Right ventricle myocardium superior (tissue), 1 donor: ENCODE measurements at regions not wholly inside any gene's neighbourhood (a gene's known extent, or its start where the extent isn't known, plus 50 kb on each side); places are given as distances from the start of the nearest gene placed in this dataset.

Source experiments
- ATAC-seq: fragments of 200-7000 bp; cut with Tn5 transposase; one replicate; pipeline ENCODE4 v1.9.1; 2020; ENCODE audit warnings: mild to moderate bottlenecking; ENCODE audit not compliant: poor library complexity
- DNase-seq: peaks from one replicate; pipeline ENCODE4 v3.0.0-alpha.2; 2020
- intact Hi-C: fragments of 100-400 bp; cut with DNase I; formaldehyde crosslinking; loops from one replicate; pipeline ENCODE4 v1.11.2; 2022
- donor health status: DM: no; HTN: yes; CAD: no; lungs with severe emphysema.

GRCh38 chr1:101161619-101162018 is 75.2 kb upstream of the S1PR1 start:
- ATAC-seq (peak; percentile 22), DNase-seq (no peak)
- intact Hi-C loops = no loop called here

- intact Hi-C loops = no loop called here
- no peak for DNase-seq
- ATAC-seq = no peak
Observed at GRCh38 chr1:101158424-101158823, 78.4 kb upstream of the S1PR1 start.

- DNase-seq (no peak), ATAC-seq (no peak)
- intact Hi-C loops = no loop called here
Observed at GRCh38 chr1:101154547-101154946, 82.3 kb upstream of the S1PR1 start.

GRCh38 chr1:101153692-101154091 is 83.1 kb upstream of the S1PR1 start:
- intact Hi-C loops = no loop called here
- DNase-seq (no peak), ATAC-seq (no peak)

- DNase-seq (no peak), ATAC-seq (peak; percentile 31)
- intact Hi-C loops = no loop called here
Observed at GRCh38 chr1:101152633-101153032, 84.2 kb upstream of the S1PR1 start.

GRCh38 chr1:101151286-101151685 is 85.5 kb upstream of the S1PR1 start:
- ATAC-seq (no peak), DNase-seq (no peak)
- intact Hi-C loops = no loop called here

- no peak for DNase-seq
- intact Hi-C loops = no loop called here
- no peak for ATAC-seq
Observed at GRCh38 chr1:101150670-101151069, 86.1 kb upstream of the S1PR1 start.

- intact Hi-C loops = no loop called here
- DNase-seq (no peak), ATAC-seq (no peak)
Observed at GRCh38 chr1:101150266-101150665, 86.6 kb upstream of the S1PR1 start.

- DNase-seq = peak; percentile 37
- intact Hi-C loops = no loop called here
- no peak for ATAC-seq
Observed at GRCh38 chr1:101148980-101149379, 87.8 kb upstream of the S1PR1 start.

GRCh38 chr1:101147381-101147780 is 89.4 kb upstream of the S1PR1 start:
- intact Hi-C loops = no loop called here
- ATAC-seq (no peak), DNase-seq (no peak)

- ATAC-seq = no peak
- no peak for DNase-seq
- intact Hi-C loops = no loop called here
Observed at GRCh38 chr1:101145449-101145820, 91.4 kb upstream of the S1PR1 start.

GRCh38 chr1:101144671-101145448 is 92.0 kb upstream of the S1PR1 start:
- DNase-seq (no peak), ATAC-seq (no peak)
- intact Hi-C loops = loop anchor here (5.0 kb wide), 1 partner anchor 92 kb away; the partner anchor contains the start of gene S1PR1

GRCh38 chr1:101142244-101142643 is 94.6 kb upstream of the S1PR1 start:
- ATAC-seq (no peak), DNase-seq (no peak)
- intact Hi-C loops = loop anchor here (5.0 kb wide), 1 partner anchor 95 kb away; the partner anchor contains the start of gene S1PR1

GRCh38 chr1:101141376-101141775 is 95.4 kb upstream of the S1PR1 start:
- ATAC-seq (no peak), DNase-seq (no peak)
- intact Hi-C loops = loop anchor here (5.0 kb wide), 1 partner anchor 96 kb away; the partner anchor contains the start of gene S1PR1

GRCh38 chr1:101139821-101140718 is 96.7 kb upstream of the S1PR1 start:
- DNase-seq = no peak

GRCh38 chr1:101139130-101139529 is 97.7 kb upstream of the S1PR1 start:
- ATAC-seq = no peak
- no peak for DNase-seq
- intact Hi-C loops = loop anchor here (10.0 kb wide), 1 partner anchor 146 kb away; no protein-coding TSS in a partner anchor

More at GRCh38 chr1:101139821-101140718, 96.7 kb upstream of the S1PR1 start:
- no peak for ATAC-seq
- intact Hi-C loops = loop anchor here (5.0 to 10.0 kb wide), 2 partner anchors 97 to 145 kb away; partner anchors contain the start of gene S1PR1

- no peak for DNase-seq
- ATAC-seq = no peak
- intact Hi-C loops = loop anchor here (10.0 kb wide), 1 partner anchor 147 kb away; no protein-coding TSS in a partner anchor
Observed at GRCh38 chr1:101137144-101138126, 99.4 kb upstream of the S1PR1 start.

- ATAC-seq (peak; percentile 73), DNase-seq (no peak)
- intact Hi-C loops = loop anchor here (10.0 kb wide), 1 partner anchor 148 kb away; no protein-coding TSS in a partner anchor
Observed at GRCh38 chr1:101136739-101137138, 100.1 kb upstream of the S1PR1 start.
